Duodenal mucosa (tissue), 2 donors: ENCODE measurements at regions not wholly inside any gene's neighbourhood (a gene's known extent, or its start where the extent isn't known, plus 50 kb on each side); places are given as distances from the start of the nearest gene placed in this dataset.
"Not testable (repeated sequence)": the region's sequence is repeated elsewhere in the genome, so short reads cannot be mapped to it uniquely, and the experiment has no call there.

Experiments used
- H3K27ac ChIP-seq: one replicate; pipeline ENCODE4 v1.7.0; 2013; ENCODE audit warnings: low read depth, low read length
- H3K27me3 ChIP-seq, 2 donors: one replicate each; pipeline ENCODE4 v1.7.0; 2013; ENCODE audit warnings: low read length in 2 of 2, control low read depth in 1 of 2; ENCODE audit not compliant: insufficient read depth in 2 of 2, control insufficient read depth in 1 of 2
- H3K36me3 ChIP-seq, 2 donors: one replicate each; pipeline ENCODE4 v1.7.0; 2013; ENCODE audit warnings: low read length in 2 of 2, control low read depth in 1 of 2; ENCODE audit not compliant: insufficient read depth in 2 of 2, control insufficient read depth in 1 of 2
- H3K4me1 ChIP-seq, 2 donors: one replicate each; pipeline ENCODE4 v1.7.0; 2013; ENCODE audit warnings: low read length in 2 of 2, control low read depth in 1 of 2; ENCODE audit not compliant: insufficient read depth in 2 of 2, control insufficient read depth in 1 of 2
- H3K4me3 ChIP-seq, 2 donors: one replicate each; pipeline ENCODE4 v1.7.0; 2013; ENCODE audit warnings: low read length in 2 of 2, low read depth in 1 of 2
- H3K9ac ChIP-seq, 2 donors: one replicate each; pipeline ENCODE4 v1.7.0; 2013; ENCODE audit warnings: low read length in 2 of 2, low read depth in 1 of 2
- H3K9me3 ChIP-seq, 2 donors: one replicate each; pipeline ENCODE4 v1.7.0; 2013; ENCODE audit warnings: low read length in 2 of 2, control low read depth in 1 of 2; ENCODE audit not compliant: control insufficient read depth in 1 of 2

DNA sequence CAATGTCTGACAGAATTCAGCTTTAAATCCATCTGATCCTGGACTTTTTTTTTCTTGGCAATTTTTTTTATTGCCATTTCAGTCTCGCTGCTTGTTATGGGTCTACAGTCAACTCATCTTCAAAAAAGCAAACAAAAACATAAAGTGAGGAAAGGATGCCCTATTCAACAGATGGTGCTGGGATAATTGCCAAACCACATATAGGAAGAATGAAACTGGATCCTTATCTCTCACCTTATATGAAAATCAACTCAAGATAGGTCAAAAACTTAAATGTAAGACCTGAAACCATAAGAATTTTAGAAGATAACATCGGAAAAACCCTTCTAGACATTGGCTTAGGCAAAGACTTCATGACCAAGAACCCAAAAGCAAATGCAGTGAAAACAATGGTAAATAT lies 389.1 kb upstream of the ST8SIA4 start:
- no peaks in the 10 kb centered on the region for H3K9me3 ChIP-seq
- H3K9ac ChIP-seq = no peak overlapping the region
- no peak overlapping the region for H3K27ac ChIP-seq
- no peaks in the 10 kb centered on the region for H3K27me3 ChIP-seq
- no peaks in the 10 kb centered on the region for H3K4me1 ChIP-seq
- no peaks in the 10 kb centered on the region for H3K36me3 ChIP-seq
- H3K4me3 ChIP-seq = no peak overlapping the region

DNA sequence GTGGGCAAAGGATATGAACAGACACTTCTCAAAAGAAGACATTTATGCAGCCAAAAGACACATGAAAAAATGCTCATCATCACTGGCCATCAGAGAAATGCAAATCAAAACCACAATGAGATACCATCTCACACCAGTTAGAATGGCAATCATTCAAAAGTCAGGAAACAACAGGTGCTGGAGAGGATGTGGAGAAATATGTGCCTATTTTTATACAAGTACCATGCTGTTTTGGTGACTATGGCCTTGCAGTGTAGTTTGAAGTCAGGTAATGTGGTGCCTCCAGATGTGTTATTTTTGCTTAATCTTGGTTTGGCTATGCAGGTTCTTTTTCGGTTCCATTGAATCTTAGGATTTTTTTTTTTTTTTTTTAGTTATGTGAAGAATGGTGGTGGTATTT lies 387.7 kb upstream of the ST8SIA4 start:
- not testable (repeated sequence) for H3K27me3 ChIP-seq, H3K4me3 ChIP-seq, H3K27ac ChIP-seq, H3K9ac ChIP-seq, H3K9me3 ChIP-seq, H3K4me1 ChIP-seq, H3K36me3 ChIP-seq

- H3K27ac ChIP-seq = no peak overlapping the region
Measured at GRCh38 chr5:101288633-101289032, 385.6 kb upstream of the ST8SIA4 start.

DNA sequence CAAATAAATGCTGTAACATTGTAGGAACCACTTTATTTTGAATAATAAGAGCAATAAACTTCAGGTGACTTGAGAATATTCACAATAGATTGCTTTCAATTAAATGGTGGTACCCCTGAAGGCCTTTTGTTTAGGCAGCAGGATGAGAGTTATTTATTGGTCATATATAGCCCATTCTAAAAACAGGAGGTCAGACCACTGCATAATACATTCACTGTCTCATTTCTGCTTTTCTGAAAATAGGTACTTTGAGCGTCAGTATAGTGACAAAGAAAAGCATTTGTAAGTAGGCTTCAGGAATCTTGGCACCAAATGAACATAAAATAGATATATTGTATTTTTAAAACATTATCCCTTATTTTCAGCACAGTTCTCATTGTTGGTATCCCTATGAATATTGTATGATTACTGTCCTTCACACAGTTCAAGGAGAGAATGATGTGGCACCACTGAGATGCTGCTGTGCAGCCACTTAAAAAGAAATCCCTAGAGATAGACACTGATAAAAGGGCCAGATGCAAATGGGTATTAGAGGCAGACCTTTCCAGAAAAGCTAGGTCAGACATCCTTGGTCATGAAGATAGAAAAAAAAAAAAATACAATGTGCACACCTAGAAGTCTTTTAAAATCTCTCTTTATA lies 381.8 kb upstream of the ST8SIA4 start:
- H3K27ac ChIP-seq = no peak overlapping the region
- H3K9ac ChIP-seq = no peak overlapping the region
- H3K27me3 ChIP-seq = no peaks in the 10 kb centered on the region
- H3K4me3 ChIP-seq = no peak overlapping the region
- no peaks in the 10 kb centered on the region for H3K4me1 ChIP-seq
- H3K9me3 ChIP-seq = no peaks in the 10 kb centered on the region
- no peaks in the 10 kb centered on the region for H3K36me3 ChIP-seq

More at GRCh38 chr5:101288633-101289032, 385.6 kb upstream of the ST8SIA4 start:
- Histone ChIP-seq H3K9me3 (no peaks in the 10 kb centered on the region), H3K9ac (no peak overlapping the region), H3K27me3 (no peaks in the 10 kb centered on the region), H3K4me3 (no peak overlapping the region), H3K4me1 (no peaks in the 10 kb centered on the region), H3K36me3 (no peaks in the 10 kb centered on the region)

DNA sequence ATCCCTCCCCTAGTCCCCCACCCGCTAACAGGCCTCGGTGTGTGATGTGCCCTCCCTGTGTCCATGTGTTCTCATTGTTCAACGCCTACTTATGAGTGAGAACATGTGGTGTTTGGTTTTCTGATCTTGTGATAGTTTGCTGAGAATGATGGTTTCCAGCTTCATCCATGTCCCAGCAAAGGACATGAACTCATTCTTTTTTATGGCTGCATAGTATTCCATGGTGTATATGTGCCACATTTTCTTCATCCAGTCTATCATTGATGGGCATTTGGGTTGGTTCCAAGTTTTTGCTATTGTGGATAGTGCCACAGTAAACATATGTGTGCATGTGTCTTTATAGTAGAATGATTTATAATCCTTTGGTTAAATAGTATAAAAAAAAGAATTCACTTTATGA lies 380.9 kb upstream of the ST8SIA4 start:
- H3K27me3 ChIP-seq, H3K4me3 ChIP-seq, H3K36me3 ChIP-seq, H3K9ac ChIP-seq, H3K9me3 ChIP-seq, H3K27ac ChIP-seq, H3K4me1 ChIP-seq: not testable (repeated sequence)

GRCh38 chr5:101278917-101279316 lies 375.8 kb upstream of the ST8SIA4 start:
- H3K9me3 ChIP-seq = no peaks in the 10 kb centered on the region
- no peaks in the 10 kb centered on the region for H3K27me3 ChIP-seq
- H3K9ac ChIP-seq = no peak overlapping the region
- no peak overlapping the region for H3K27ac ChIP-seq
- no peaks in the 10 kb centered on the region for H3K4me1 ChIP-seq
- no peaks in the 10 kb centered on the region for H3K36me3 ChIP-seq
- no peak overlapping the region for H3K4me3 ChIP-seq

GRCh38 chr5:101278011-101278687 lies 375.1 kb upstream of the ST8SIA4 start:
- Histone ChIP-seq H3K36me3 (no peaks in the 10 kb centered on the region), H3K27me3 (no peaks in the 10 kb centered on the region), H3K4me1 (no peaks in the 10 kb centered on the region), H3K9ac (no peak overlapping the region), H3K27ac (no peak overlapping the region), H3K4me3 (no peak overlapping the region), H3K9me3 (no peaks in the 10 kb centered on the region)

- H3K4me1 ChIP-seq = no peaks in the 10 kb centered on the region
- no peaks in the 10 kb centered on the region for H3K9me3 ChIP-seq
- H3K9ac ChIP-seq = no peak overlapping the region
- no peak overlapping the region for H3K27ac ChIP-seq
- no peak overlapping the region for H3K4me3 ChIP-seq
- H3K36me3 ChIP-seq = no peaks in the 10 kb centered on the region
- H3K27me3 ChIP-seq = no peaks in the 10 kb centered on the region
Measured at GRCh38 chr5:101271945-101272344, 368.9 kb upstream of the ST8SIA4 start.

GRCh38 chr5:101271416-101271815 lies 368.3 kb upstream of the ST8SIA4 start:
- Histone ChIP-seq H3K4me3 (no peak overlapping the region), H3K4me1 (no peaks in the 10 kb centered on the region), H3K36me3 (no peaks in the 10 kb centered on the region), H3K9ac (no peak overlapping the region), H3K27ac (no peak overlapping the region), H3K27me3 (no peaks in the 10 kb centered on the region), H3K9me3 (no peaks in the 10 kb centered on the region)

DNA sequence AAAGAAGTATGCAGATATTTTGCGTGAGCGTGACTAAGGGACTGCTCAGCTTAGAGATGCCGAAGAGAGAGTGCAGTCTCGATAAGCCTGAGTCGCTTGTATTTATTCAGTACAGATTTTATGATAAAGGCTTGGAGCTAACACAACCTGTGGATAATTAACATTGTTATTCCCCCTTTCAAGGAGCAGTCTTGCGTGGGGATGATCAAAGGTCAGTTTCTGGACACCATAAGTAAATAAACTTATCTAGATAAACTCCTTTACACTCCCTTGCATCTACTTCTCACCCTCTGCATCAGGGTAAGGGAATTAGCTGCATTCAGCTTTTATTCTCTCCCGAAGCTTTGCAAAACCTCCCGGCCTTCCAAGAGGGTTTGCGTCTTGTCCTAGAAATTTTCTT lies 357.8 kb upstream of the ST8SIA4 start:
- Histone ChIP-seq H3K27ac (no peak overlapping the region), H3K27me3 (no peaks in the 10 kb centered on the region), H3K36me3 (no peaks in the 10 kb centered on the region), H3K4me1 (no peaks in the 10 kb centered on the region), H3K9ac (no peak overlapping the region), H3K4me3 (no peak overlapping the region), H3K9me3 (no peaks in the 10 kb centered on the region)
